Left cardiac atrium (tissue), 4 donors: ENCODE measurements at regions not wholly inside any gene's neighbourhood (a gene's known extent, or its start where the extent isn't known, plus 50 kb on each side); places are given as distances from the start of the nearest gene placed in this dataset.
"Not testable (repeated sequence)": the region's sequence is repeated elsewhere in the genome, so short reads cannot be mapped to it uniquely, and the experiment has no call there.

Experiments
- ATAC-seq, 2 donors: fragments of 200-7000 bp; cut with Tn5 transposase; one replicate each; pipeline ENCODE4 v1.9.1; 2020; ENCODE audit warnings: mild to moderate bottlenecking in 2 of 2, moderate library complexity in 2 of 2
- DNase-seq: peaks from one replicate; pipeline ENCODE4 v3.0.0-alpha.2; 2020
- intact Hi-C, 2 donors: fragments of 100-400 bp; cut with DNase I; formaldehyde crosslinking; loops; one replicate each; pipeline versions ENCODE4 v1.14.1 to v1.15.1; 2022 to 2023
- donor health status: DM: no; HTN: yes; CAD: no.
- donor health status: DM: no; HTN: yes; CAD: no; lungs with severe emphysema.
- donor health status: DM: yes; HTN: yes; CAD: no.
- donor health status: Dilated cardiomyopathy.

DNA sequence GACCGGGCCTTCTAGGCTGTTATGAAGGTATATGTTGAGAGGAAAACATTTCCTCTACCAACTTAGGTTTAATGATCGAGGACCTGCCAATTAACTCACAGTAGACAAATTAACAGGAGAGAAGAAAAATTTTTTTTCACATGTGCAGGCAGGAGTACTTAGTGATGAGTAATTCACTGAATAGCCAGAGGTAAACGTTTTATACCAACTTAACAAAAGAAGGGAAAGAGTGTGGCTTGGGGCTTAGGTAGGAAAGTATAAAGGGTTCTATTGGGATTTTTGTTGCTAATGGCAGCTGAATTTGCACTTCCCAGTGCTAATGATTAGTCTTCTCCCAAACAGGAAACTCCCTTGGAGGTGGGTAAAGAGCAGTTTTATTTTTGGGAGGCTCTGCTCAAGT, 121.6 kb upstream of the HS3ST4 start:
- intact Hi-C loops: no loop called here
- ATAC-seq (no peak), DNase-seq (no peak)

DNA sequence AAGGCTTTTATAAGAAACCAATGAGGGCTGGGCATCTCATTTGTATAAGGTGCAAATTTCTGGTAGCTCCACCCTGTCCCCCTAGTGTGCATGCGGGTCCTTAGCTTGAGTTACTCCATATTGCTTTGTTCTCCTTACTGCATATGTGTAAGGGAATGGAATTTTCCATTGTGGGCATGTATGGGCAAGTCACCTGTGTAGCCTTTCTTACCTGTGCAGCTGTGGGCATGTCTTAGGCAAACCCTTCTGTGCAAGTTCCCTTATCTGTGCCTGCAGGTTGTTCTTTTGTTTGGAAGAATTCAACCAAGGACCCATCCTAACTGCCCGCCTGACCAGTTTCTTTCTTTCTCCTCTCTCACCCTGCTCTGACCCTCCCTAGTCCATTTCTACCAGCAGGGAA, 122.8 kb upstream of the HS3ST4 start:
- intact Hi-C loops: no loop called here
- no peak for ATAC-seq

DNA sequence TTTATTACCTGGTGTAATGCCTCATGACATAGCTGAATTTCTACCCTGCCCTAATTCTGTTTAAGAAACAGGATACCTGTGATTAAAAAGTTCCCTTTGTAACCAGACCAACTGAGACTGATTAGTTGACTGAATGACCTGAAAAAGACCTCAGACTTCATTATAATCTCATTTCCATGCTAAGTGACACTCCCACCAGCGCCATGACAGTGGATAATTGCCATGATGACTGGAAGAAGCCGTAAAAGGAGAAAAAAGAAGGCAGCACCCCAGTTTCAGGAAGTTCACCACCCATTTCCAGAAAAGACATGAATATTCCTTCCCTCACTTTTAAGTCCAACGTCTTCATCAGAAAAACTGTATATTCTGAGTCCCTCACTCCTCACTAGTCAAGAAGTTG, 125.6 kb upstream of the HS3ST4 start:
- DNase-seq: no peak
- no peak for ATAC-seq
- intact Hi-C loops: no loop called here

More for the DNA sequence above, 122.8 kb upstream of the HS3ST4 start:
- no peak for DNase-seq

DNA sequence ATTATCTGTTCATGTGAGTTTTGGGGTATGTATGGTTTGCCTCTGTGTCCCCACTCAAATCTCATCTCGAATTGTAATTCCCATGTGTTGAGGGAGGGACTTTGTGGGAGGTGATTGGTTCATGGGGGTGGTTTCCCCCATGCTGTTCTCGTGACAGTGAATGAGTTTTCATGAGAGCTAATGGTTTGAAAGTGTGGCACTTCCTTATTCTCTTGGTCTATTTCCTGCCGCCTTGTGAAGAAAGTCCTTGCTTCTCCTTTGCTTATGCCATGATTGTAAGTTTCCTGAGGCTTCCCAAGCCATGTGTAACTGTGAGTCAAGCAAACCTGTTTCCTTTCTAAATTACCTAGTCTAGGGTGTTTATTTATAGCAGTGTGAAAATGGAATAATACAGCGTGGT, 128.1 kb upstream of the HS3ST4 start:
- DNase-seq: no peak
- no peak for ATAC-seq
- intact Hi-C loops: no loop called here

DNA sequence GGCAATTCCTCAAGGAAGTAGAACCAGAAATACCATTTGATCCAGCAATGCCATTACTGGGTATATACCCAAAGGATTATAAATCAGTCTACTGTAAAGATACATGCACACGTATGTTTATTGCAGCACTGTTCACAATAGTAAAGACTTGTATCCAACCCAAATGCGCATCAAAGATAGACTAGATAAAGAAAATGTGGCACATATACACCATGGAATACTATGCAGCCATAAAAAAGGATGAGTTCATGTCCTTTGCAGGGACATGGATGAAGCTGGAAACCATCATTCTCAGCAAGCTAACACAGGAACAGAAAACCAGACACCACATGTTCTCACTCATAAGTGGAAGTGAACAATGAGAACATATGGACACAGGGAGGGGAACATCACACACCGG, 130.0 kb upstream of the HS3ST4 start:
- intact Hi-C loops, ATAC-seq, DNase-seq: not testable (repeated sequence)

DNA sequence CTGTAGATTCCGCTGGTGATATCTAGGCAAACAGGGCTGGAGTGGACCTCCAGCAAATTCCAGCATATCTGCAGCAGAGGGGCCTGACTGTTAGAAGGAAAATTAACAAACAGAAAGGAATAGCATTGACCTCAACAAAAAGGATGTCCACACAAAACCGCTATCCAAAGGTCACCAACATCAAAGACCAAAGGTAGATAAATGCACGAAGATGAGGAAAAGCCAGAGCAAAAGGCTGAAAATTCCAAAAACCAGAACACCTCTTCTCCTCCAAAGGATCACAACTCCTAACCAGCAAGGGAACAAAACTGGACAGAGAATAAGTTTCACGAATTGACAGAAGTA, 134.8 kb upstream of the HS3ST4 start:
- ATAC-seq, intact Hi-C loops, DNase-seq: not testable (repeated sequence)

DNA sequence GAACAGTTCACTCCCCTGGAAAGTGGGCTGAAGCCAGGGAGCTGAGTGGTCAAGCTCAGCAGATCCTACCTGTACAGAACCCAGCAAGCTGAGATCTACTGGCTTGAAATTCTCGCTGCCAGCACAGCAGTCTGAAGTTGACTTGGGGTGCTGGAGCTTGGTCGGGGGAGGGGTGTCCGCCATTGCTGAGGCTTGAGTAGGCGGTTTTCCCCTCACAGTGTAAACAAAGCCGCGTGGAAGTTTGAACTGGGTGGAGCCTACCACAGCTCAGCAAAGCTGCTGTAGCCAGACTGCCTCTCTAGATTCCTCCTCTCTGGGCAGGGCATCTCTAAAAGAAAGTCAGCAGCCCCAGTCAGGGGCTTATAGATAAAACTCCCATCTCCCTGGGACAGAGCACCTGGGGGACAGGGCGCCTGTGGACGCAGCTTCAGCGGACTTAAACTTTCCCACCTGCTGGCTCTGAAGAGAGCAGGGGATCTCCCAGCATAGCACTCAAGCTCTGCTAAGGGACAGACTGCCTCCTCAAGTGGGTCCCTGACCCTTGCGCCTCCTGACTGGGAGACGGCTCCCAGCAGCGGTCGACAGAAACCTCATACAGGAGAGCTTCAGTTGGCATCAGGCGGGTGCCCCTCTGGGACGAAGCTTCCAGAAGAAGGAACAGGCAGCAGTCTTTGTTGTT, 135.3 kb upstream of the HS3ST4 start:
- ATAC-seq, intact Hi-C loops, DNase-seq: not testable (repeated sequence)

DNA sequence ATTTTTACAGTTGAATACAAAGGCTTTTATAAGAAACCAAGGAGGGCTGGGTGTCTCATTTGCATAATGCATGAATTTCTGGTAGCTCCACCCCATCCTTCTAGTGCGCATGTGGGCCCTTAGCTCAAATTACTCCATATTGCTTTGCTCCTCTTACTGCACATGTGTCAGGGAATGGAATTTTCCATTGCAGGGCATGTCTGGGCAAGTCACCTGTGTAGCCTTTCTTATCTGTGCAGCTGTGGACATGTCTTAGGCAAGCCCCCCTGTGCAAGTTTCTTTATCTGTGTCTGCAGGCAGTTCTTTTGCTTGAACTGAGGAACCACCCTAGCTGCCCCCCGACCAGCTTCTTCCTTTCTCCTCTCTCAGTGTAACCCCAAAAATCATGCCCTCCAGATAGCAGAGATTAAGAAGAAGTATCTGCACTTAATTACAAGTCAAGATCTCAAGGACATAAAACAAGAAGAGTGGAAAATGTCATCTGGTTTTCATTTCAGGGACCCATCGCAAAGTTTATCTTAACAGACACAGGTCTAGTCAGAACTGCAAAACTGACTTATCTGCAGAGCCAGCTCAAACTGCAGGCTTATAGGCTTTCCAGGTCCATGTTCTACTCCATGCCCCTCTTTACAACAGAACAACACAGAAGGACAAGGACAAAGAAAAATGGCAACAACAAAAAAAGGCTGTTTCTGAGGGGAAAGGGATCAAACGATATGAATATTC, 137.9 kb upstream of the HS3ST4 start:
- no peak for DNase-seq
- no peak for ATAC-seq
- intact Hi-C loops: no loop called here

DNA sequence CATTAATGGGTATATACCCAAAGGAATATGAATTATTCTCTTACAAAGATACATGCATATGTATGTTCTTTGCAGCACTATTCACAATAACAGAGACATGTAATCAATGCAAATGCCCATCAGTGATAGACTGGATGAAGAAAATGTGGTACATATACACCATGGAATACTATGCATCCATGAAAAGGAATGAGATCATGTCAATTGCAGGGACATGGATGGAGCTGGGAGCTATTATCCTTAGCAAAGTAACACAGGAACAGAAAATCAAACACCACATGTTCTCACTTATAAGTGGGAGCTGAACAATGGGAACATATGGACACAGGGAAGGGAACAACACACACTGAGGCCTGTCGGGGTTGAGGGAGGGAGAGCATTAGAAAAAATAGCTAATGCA, 141.1 kb upstream of the HS3ST4 start:
- intact Hi-C loops: loop anchor here in 1 of 2 donors (2.0 kb wide), 1 partner anchor 26 kb away; no protein-coding TSS in a partner anchor
- no peak for ATAC-seq
- DNase-seq: no peak

DNA sequence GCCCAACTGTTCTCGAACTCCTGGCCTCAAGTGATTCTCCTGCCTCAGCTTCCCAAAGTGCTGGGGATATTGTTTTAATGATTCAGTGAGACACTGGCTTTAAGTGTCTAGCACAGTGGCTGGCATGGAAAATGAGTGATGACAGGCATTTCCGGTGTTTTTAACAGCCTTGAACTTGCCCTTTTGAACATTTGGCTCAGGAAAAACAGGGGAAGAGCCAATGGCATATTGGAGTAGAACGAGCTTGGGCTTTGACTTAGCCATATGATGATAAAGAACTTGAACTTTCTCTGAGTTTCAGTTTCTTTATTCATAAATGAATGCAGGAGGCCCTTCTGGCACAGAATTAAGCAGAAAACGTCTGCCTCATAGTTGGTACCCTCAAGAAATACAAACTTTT, 145.0 kb upstream of the HS3ST4 start:
- intact Hi-C loops: no loop called here
- ATAC-seq: no peak

DNA sequence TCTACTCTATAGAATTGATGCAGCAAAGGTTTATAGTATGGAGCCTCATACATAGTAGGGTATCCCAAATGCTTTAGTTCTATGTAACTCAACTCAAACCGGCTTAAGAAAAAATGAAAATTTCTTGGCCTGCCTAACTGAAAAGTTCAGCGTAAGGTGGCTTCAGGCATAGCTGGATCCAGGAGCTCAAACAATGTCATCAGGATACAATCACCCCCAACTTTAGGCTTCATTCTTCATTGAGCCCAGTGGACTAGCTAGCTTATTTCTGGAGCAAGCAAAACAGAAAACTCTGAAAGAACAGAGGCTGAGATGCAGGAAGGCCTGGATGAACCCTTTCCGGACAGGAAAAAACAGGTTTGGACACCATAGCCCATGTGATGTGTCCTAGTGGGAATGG, 147.5 kb upstream of the HS3ST4 start:
- intact Hi-C loops: no loop called here
- ATAC-seq: no peak
- DNase-seq: no peak

More for the DNA sequence above, 145.0 kb upstream of the HS3ST4 start:
- DNase-seq: no peak

DNA sequence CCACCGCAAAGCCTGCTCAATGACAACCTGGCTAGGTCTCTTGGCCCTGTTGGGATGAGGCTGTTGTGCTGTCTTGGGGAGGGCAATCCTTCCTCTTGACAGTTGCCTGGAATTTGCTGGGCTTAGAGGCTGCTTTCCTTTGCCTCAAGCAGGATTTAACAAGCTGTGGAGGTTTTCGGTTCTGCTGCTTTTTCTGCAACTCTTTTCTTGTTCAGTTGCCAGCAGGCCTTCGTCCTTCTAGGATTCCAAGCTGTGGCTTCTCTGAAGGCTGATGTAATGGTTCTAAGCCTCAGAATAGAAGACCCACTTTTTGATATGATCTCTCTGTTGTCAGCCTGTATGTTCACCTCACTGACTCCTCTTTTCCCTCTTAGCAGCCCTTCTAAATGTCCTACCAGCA, 149.5 kb upstream of the HS3ST4 start:
- intact Hi-C loops: no loop called here
- ATAC-seq (no peak), DNase-seq (no peak)

DNA sequence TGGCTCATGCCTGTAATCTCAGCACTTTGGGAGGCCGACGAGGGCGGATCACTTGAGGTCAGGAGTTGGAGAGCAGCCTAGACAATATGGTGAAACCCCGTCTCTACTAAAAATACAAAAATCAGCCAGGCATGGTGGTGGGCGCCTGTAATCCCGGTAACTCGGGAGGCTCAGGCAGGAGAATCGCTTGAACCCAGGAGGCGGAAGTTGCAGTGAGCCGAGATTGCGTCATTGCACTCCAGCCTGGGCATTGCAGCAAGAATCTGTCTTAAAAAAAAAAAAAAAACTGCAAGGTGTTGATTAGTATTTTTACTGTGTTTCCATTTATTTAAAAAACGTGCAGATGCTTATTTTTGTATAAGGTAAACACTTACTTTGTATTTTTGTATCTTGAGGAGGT, 152.0 kb upstream of the HS3ST4 start:
- intact Hi-C loops, ATAC-seq, DNase-seq: not testable (repeated sequence)

DNA sequence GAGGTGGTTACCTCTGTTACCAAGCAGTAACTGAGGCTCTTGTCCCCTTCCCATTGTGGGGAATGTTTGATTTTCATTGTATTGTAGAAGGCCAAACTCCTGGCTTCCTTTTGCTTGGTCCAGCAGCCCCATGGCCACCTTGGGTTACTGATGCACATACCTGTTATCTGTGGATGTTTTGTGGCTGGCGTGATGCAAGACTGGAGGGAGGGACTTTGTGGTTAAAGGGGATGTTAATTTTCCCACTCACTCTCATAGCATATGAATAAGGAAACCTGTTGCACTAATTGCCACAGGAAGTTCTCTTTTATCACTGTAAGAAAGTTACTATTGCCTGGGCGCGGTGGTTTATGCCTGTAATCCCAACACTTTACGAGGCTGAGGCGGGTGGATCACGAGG, 168.6 kb upstream of the HS3ST4 start:
- DNase-seq: no peak
- ATAC-seq: no peak
- intact Hi-C loops: no loop called here

DNA sequence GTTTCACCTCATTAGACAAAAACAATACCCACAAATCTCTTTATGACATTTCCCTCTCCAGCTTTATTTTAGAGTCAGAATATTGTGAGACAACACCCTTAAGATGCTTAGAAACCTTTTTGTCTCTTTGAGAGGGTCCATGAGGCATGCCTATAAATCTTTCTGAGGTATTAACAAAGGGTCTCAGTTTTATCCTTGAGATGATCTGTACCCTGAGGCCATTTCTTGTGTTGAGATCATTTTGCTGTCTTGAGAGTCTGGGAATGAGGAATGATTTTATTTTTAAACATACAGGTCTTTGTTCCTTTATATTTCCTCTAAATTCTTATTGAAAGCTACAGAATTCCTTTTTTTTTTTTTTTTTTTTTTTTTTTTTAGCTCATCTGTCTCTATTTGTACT, 179.7 kb upstream of the HS3ST4 start:
- intact Hi-C loops: no loop called here
- no peak for ATAC-seq
- no peak for DNase-seq

DNA sequence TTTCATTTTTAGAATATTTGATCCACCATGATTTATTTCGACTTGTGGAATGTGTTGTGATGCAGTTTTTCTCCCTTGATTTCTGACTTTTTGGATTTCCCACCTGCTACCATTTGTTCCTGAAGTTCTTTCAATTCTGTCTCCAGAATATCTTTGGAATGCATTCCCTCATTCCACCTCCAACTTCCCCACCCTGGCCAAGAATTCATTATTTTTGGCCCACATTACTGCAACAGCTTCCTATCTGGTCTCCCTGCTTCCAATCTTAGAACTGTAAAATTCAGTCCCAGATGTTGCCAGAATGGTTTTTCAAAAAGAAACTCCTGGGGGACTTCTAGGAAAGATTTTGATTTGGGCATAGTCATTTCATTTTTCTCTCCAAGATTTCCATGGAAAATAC, 182.3 kb upstream of the HS3ST4 start:
- intact Hi-C loops: no loop called here
- ATAC-seq (no peak), DNase-seq (no peak)

DNA sequence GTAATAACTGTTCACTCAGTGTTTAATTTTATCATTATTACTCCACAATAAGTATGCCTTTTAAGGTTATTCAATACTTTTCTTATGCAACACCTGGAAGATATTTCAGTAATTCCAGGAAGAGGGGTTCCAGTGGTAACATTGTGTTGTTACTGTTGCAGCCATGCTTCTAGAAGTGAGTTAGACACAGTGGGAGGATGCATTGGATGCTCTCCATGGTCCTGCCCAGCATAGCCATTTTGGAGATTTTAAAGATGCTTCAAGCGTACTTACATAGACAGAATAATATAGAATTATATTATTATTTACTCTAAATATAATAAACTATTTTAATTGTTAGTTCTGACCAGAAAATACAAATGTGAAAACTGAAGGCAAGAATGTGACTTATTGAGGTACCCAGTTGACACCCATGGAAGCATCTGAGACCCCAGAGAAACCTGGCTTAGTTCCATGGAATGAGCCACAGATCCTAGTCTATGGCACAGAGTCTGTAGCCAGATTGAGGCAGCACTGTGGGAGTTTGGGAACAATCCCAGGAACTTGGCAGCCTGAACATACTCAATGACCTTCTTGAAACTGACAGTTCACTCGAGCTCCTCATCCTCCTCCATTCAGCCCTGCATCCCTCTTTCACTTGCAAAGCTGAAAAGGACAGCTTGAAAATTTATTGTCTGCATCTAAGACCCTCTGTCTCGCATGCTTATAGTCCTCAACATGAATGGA, 190.1 kb upstream of the HS3ST4 start:
- intact Hi-C loops: no loop called here
- ATAC-seq: no peak
- DNase-seq: no peak

DNA sequence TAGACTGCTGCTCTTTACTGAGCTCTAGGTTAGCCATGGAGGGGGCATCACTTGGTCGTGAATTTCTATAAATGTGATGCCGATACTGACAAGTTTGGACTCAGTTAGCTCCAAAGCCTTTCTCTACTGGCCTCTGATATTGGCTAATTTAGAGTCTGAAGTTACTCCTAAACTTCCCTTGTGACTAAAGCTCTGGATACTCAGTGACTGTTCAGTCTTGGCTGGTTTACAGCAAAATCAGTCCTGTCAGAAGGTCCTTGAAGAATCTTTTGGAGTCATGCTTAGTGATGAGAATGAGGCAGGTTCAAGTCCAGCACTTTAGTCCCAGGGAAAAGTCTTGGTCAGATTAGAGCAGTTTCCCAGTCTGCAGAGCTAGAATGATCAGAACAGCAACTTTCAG, 197.5 kb upstream of the HS3ST4 start:
- ATAC-seq (no peak), DNase-seq (no peak)
- intact Hi-C loops: no loop called here

DNA sequence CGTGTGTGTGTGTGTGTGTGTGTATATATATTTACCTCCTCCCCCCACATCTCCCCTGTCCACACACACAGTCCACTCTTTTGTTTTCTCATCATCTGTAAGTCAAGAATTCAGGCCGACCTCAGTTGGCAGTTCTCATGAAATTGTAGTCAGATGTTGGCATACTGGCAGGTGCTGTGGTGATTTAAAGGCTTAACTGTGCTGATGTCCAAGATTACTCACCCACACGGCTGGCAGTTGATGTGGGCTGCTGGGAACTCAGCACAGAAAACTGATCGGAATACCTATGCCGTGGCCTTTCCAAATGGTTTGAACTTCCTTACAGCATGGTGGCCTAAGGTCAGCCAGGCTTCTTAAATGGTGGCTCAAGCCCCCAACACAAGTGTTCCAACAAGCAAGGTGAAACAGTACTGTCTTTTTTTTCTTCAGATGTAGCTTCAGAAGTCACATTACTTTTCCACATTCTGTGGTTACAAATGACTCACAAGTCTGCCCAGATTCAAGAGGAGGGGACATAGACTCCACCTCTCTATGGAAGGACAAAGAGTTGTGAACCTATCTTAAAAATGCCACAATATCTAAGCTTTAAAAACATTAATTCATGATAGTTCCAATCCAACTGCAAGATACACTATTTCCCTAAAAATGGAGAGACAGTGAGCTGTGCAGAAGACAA, 198.5 kb upstream of the HS3ST4 start:
- DNase-seq: no peak
- intact Hi-C loops: no loop called here
- ATAC-seq: peak in 1 of 2 donors; percentile 49

DNA sequence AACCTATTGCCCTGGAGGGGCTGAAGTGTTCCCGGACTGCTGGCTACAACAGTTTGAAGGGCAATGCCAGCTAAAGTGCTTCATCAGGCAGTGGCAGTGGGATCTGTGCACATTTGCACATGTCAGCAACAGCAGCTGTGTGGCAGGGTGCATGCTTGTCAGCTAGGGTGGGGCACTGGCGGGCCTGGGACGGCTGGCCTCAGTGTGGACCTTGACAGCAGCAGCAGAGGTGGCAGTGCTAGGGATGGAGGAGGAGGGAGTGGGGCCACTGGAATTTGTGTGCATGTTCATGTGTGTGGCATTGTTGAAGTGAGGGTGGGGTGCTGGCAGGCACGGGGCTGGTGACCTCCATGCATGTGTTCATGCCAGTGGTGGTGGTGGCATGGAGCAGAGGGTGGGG, 203.3 kb upstream of the HS3ST4 start:
- no peak for ATAC-seq
- intact Hi-C loops: no loop called here
- DNase-seq: no peak
